OCI-LY1 (cell line): ENCODE measurements at regions not wholly inside any gene's neighbourhood (a gene's known extent, or its start where the extent isn't known, plus 50 kb on each side); places are given as distances from the start of the nearest gene placed in this dataset.

Experiments used
- CTCF ChIP-seq: fragments of 200-600 bp; sonication (generic), shearing (Covaris generic); IDR thresholded peaks from 2 replicates; pipeline ENCODE4 v1.5.1; 2017; ENCODE audit warnings: mild to moderate bottlenecking, antibody characterized with exemption, low read length, moderate library complexity, mixed read lengths
- EZH2 ChIP-seq: fragments of 200-600 bp; sonication (generic), shearing (Covaris generic); IDR thresholded peaks from 2 replicates; pipeline ENCODE4 v1.8.0; 2017; ENCODE audit warnings: borderline replicate concordance, mixed run types, mild to moderate bottlenecking, antibody characterized with exemption, low read length, moderate library complexity, mixed read lengths

GRCh38 chr6:97440590-97441176 is 157.7 kb upstream of the MMS22L start:
- TF ChIP-seq CTCF (peak; percentile 35; the same call in 1 of the 2 replicates), EZH2 (no peak)
